HCT116 (cell line): ENCODE measurements at regions not wholly inside any gene's neighbourhood (a gene's known extent, or its start where the extent isn't known, plus 50 kb on each side); places are given as distances from the start of the nearest gene placed in this dataset.

ENCODE experiments used
- EZH2 ChIP-seq: fragments of 200-600 bp; sonication (generic); IDR thresholded peaks from 2 replicates; pipeline ENCODE4 v1.6.1; 2017; ENCODE audit warnings: antibody characterized with exemption, mixed run types
- EZH2phosphoT487 ChIP-seq: fragments of 200-600 bp; IDR thresholded peaks from 2 replicates; pipeline ENCODE4 v1.6.1; 2018; ENCODE audit warnings: antibody characterized with exemption, borderline replicate concordance
- FOSL1 ChIP-seq: IDR thresholded peaks from 2 replicates; pipeline ENCODE4 v1.6.1; 2012; ENCODE audit warnings: low read depth
- POLR2A ChIP-seq: IDR thresholded peaks from 2 replicates; pipeline ENCODE4 v1.7.0; 2011; ENCODE audit warnings: borderline replicate concordance; ENCODE audit not compliant: insufficient read depth, insufficient read length; ENCODE audit errors: extremely low read depth
- POLR2AphosphoS5 ChIP-seq: IDR thresholded peaks from 2 replicates; pipeline ENCODE4 v1.6.1; 2011; ENCODE audit warnings: mild to moderate bottlenecking, low read depth, low read length, moderate library complexity
- RAD21 ChIP-seq: IDR thresholded peaks from 2 replicates; pipeline ENCODE4 v1.6.1; 2012; ENCODE audit warnings: low read depth, mild to moderate bottlenecking
- SIN3A ChIP-seq: IDR thresholded peaks from 2 replicates; pipeline ENCODE4 v1.6.1; 2012; ENCODE audit warnings: low read depth
- TCF7L2 ChIP-seq: IDR thresholded peaks from 2 replicates; pipeline ENCODE4 v1.7.0; 2011; ENCODE audit warnings: borderline replicate concordance, inconsistent platforms; ENCODE audit not compliant: insufficient read depth, insufficient read length; ENCODE audit errors: extremely low read depth
- ZBTB33 ChIP-seq: IDR thresholded peaks from 2 replicates; pipeline ENCODE4 v1.6.1; 2011; ENCODE audit warnings: mild to moderate bottlenecking, low read length, moderate library complexity; ENCODE audit not compliant: insufficient replicate concordance; ENCODE audit errors: extremely low read depth
- ZNF274 ChIP-seq: fragments of 200-500 bp; sonication (Bioruptor generic); IDR thresholded peaks from 2 replicates; pipeline ENCODE4 v1.6.1; 2014; ENCODE audit warnings: mild to moderate bottlenecking, low read depth, low read length, inconsistent platforms
- TF ChIP-seq, protein P1 (sequence below), 3 experiments: fragments of 200-600 bp in 1 of 3; sonication (generic) in 1 of 3; IDR thresholded peaks in 2 of 3; conservative IDR thresholded peaks in 1 of 3; 2 replicates each; pipeline ENCODE4 v1.5.1; 2012 to 2017; ENCODE audit warnings: low read depth in 2 of 3, low read length in 2 of 3, antibody characterized with exemption in 1 of 3, borderline replicate concordance in 1 of 3, control low read depth in 1 of 3, mild to moderate bottlenecking in 1 of 3, mixed read lengths in 1 of 3, mixed run types in 1 of 3, moderate library complexity in 1 of 3; ENCODE audit not compliant: insufficient read depth in 1 of 3
- TF ChIP-seq, protein P2 (sequence below): IDR thresholded peaks from 2 replicates; pipeline ENCODE4 v1.6.1; 2012
- TF ChIP-seq, protein P3 (sequence below): IDR thresholded peaks from 2 replicates; pipeline ENCODE4 v1.6.1; 2012

- TF ChIP-seq ZNF274: no peak
- TF ChIP-seq, protein P1, sequence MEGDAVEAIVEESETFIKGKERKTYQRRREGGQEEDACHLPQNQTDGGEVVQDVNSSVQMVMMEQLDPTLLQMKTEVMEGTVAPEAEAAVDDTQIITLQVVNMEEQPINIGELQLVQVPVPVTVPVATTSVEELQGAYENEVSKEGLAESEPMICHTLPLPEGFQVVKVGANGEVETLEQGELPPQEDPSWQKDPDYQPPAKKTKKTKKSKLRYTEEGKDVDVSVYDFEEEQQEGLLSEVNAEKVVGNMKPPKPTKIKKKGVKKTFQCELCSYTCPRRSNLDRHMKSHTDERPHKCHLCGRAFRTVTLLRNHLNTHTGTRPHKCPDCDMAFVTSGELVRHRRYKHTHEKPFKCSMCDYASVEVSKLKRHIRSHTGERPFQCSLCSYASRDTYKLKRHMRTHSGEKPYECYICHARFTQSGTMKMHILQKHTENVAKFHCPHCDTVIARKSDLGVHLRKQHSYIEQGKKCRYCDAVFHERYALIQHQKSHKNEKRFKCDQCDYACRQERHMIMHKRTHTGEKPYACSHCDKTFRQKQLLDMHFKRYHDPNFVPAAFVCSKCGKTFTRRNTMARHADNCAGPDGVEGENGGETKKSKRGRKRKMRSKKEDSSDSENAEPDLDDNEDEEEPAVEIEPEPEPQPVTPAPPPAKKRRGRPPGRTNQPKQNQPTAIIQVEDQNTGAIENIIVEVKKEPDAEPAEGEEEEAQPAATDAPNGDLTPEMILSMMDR (IDR thresholded peaks at IDR 0.05 in 2 of 3, conservative IDR thresholded peaks at IDR 0.05 in 1 of 3; ENCODE audit: borderline replicate concordance in 1 of 3, insufficient read depth in 1 of 3, low read depth in 2 of 3, low read length in 2 of 3): no peak
- TF ChIP-seq POLR2A: no peak
- no peak for TF ChIP-seq FOSL1
- TF ChIP-seq ZBTB33: no peak
- no peak for TF ChIP-seq TCF7L2
- TF ChIP-seq, protein P2, sequence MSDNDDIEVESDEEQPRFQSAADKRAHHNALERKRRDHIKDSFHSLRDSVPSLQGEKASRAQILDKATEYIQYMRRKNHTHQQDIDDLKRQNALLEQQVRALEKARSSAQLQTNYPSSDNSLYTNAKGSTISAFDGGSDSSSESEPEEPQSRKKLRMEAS: no peak
- TF ChIP-seq, protein P3, sequence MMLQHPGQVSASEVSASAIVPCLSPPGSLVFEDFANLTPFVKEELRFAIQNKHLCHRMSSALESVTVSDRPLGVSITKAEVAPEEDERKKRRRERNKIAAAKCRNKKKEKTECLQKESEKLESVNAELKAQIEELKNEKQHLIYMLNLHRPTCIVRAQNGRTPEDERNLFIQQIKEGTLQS: no peak
- no peak for TF ChIP-seq POLR2AphosphoS5
- TF ChIP-seq RAD21: no peak
- TF ChIP-seq EZH2: no peak
- TF ChIP-seq EZH2phosphoT487: no peak
- TF ChIP-seq SIN3A: no peak
Observed at GRCh38 chr15:31502541-31503229, 176.1 kb downstream of the KLF13 start.
